GM18909 (cell line): ENCODE measurements at regions not wholly inside any gene's neighbourhood (a gene's known extent, or its start where the extent isn't known, plus 50 kb on each side); places are given as distances from the start of the nearest gene placed in this dataset.

Experiments
- ATAC-seq: cut with Tn5 transposase; IDR thresholded peaks from one replicate; pipeline ENCODE4 v1.9.1; 2021; ENCODE audit warnings: mild to moderate bottlenecking; ENCODE audit not compliant: unreplicated experiment, poor library complexity

DNA sequence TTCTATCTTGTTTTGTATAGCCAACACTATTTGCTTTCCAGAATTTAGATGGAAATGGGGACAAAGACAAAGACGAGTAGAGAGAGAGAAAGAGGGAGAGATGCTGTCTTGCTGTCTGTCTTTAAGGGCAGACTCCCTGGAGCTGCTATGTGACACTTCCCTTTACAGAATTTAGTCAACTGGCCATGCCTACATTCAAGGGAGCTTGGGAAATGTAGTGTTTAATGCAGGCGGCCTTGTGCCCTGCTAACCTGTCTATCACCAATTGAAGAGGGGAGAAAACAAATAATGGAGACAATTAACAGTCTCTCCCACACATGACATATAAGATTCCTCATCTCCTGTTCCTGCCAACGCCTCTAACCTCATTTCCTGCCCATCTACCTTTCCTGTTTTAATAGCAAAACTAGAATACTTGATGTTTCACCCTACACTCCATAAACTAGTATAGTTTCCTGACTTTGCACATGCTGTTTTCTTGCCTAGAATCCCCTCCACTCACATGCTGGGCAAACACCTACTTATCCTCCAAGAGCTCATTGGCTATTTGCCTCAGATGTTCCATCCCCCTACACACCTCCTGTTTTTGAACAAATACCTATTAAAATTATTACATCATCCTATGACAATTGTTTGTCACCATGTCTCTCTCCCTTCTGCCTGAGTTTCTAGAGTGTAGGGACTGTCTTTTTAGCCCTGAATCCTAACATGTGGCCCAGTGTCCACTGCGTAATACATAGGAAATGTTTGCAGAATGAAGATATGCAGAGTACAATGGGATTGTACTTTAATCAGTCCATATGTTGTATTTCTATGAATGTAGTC is 117.2 kb downstream of the SLC25A24 start:
- ATAC-seq, result no peak

DNA sequence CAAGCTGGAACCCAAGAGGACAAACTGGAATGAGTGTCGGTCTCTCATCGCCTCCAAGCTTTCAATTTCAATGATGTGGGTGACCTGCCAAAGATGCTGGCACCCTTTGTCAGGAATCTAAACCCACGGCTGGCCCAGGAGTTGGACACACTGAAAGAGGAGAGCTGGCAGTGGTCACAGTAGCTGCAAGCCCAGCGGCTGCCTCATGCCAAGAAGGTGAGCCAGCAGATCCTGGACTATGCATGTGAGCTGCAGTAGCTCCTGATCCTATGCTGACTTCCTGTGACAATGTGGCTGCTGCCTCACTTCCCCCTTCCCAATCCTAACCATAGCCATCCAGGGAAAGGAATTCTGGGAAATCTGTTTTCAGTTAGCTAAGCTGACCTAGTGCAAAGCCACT is 117.0 kb upstream of the VAV3 start:
- ATAC-seq, result no peak

DNA sequence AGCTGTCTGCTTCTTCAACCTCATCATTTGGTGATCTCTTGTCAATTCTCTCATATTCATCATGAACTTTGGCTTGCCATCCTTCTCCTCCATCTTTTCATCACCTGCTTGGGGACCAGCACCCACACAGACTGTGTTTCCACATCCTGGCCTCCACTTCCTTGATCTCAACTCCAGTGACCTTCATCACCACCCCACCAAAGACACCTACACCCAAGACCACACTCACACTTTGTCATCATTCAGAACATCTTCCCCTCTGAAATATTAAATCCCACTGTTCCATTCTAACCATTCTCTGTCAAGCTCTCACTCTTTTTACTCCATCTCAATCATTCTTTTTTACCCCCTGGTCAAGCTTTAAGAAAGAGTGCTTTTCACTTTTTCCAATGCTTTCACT is 115.5 kb upstream of the VAV3 start:
- no peak for ATAC-seq

DNA sequence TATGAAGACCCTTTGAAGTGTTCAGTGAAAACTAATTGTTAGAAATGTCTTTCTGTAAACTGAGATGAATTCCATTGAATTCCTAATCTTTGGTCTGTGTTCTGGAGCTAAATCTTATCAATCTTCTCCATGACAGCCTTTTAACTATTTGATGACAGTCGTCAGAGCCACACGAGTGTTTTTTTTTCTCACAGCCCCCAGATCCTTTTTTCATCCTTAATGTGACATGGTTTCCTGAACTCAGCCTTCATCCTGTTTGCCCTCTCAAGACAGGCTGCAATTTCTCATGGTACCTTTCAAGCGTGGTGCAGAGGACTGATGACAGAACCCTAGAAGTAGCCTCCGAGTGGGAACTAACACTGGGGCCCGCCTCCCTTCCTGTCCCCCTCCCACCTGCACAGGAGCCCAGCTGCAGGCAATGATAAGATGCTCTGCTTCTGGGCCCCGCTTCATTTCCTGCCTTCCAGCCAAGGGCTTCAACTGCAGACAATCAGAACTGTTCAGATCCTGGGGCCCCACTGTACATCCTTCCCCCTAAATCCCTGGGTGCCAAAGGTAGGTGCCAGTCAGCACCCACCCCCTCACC is 114.6 kb upstream of the VAV3 start:
- ATAC-seq, result no peak

DNA sequence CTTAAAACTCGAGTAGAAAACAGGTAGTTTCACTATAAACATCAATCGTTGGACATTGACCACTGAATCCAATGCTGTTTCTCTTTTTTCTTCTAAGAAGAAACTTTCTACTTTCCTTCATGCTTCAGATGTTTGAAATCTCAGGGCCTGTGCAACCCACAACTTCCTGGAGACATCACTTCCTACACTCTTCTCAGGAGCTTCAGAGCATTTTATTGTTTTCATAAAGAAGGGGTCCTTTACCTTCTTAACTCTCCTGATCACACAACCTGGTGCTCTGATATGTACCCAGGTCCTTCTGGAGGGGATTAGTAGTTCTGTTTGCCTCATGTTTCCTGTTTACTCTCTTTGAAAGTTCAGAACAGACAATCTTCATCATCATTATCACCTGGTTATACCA is 113.0 kb upstream of the VAV3 start:
- ATAC-seq, result no peak

DNA sequence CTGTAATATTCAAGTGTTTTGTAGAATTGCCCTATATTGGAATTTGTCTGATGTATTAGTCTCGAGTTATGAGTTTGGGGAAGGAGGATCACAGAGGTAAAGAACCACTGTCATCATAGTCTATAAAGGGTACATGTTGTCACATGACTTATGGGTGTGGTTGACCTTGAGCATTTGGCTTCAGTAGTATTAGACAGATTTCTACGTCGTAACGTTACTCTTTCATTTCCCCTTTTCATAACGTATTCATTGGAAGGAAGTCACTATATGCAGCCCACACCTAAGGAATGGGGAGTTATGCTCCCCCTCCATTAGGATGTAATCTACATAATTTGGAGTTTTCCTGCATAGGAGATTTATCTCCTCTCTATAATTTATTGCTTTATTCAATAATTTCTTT is 110.1 kb upstream of the VAV3 start:
- ATAC-seq, result no peak

DNA sequence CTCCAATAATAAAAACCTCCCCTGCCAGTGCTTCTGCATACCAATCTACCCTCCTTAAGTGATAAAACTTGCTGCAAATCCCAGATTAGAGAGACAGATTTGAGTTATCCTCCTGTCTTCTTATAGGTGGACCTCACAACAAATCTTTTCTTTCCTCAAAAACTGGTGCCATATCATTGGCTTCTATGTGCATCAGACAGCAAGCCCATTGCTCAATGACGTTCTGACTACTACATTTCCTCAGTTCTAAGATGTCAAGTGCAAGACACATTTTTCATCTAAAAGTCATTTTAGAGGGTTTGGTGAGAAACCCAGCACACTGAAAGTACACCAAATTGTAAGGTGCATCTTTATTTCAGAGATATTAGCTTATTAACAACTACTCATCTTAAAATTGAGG is 107.8 kb upstream of the VAV3 start:
- no peak for ATAC-seq

DNA sequence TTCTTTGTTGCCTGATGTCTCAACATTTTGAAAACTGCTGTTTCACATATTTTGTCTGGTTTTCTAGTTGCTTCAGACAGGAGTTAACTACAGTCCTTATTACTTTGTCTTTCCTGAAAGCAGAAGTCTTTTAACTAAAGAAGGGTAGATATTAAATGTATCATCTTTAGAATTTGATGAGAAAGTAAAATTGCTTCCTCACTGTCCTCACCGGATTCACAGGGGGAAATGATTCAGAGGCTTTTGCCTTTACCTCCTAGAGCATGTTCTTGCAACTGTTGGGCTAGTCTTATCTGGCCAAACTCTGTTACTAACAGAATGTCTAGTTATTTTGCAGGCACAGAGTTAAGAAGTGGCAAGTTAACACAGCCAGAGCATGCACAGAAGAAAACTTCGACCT is 107.2 kb upstream of the VAV3 start:
- no peak for ATAC-seq

DNA sequence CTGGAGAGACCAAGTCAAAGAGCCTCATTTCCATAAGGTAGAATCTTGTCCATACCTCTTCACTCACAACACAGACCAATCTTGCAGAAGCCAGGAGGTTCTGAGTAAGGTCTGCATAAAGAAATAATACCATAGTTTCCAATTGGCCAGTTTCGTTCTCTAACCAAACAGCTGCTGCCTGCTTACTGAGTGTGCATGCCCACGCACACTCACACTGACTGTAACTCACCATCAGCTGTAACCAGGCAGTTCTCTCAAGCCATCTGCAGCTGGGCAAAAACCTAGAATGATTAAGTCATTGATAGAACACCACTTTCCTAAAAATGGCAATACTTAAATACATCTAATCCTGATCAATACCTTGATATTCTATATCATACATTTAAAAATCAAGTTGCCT is 106.6 kb upstream of the VAV3 start:
- ATAC-seq, result no peak

DNA sequence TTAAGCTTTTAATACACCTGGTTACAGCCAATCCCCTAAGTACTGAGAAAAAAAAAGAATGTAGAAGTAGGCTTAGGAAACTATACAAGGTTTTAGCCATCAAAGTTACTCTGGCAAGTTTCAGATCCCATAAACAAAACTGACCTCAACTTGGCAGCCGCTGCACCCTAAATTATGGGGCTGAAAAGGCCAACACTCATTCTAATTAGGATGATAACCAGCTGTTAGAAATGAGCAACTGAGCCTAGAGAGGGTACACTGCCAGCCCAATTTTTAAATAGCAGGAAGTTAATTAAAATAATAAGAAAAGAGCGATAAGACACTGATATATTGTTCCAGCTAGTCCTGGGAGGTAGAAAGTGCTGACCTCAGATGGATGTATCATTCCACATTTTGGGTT is 105.7 kb upstream of the VAV3 start:
- ATAC-seq, result no peak

DNA sequence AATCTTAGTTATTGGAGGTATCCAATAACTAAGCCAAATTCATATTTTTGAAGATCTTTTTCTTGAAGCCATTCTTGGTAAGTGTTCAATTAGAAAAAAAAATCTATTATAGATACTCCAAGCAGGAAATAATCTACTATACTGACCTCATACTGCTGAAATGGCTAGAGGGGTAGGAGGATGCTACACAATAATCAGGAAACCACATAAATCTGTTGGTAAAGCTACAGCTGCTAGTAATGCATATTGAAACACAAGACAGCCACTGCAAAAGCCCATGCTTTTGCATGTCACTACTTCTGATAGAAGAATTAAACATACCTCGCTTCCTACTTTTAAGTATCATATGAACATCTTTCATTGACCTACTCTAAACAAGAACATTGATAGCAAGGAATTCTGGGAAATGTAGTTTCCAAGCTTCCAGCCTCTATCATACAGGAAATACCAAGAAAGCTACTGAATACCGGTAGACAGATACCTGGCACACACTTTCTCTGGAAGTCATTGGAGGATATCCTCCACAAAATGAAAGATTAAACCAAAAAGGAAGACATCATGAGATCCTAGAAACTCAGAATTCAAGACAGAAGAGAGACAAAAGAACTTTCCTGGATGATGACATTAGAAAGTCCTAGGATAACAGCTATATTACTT is 103.0 kb upstream of the VAV3 start:
- ATAC-seq, result no peak

DNA sequence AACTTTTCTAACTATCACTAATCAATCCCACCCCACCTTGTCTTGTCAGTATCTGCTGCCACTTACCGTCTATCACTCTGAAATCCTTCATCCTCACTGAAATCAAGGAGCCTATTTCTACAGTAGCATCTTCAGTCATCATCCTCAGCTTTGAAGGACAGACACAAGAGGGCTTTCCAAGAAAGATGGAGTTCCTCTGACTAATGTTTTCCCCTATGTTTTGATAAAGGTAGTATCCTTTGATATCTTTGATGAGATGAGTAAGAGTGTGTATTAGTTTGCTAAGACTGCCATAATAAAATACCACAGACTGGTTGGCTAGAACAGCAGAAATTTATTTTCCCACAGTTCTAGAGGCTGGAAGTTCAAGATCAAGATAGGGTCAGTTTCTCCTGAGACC is 101.8 kb upstream of the VAV3 start:
- ATAC-seq, result no peak

DNA sequence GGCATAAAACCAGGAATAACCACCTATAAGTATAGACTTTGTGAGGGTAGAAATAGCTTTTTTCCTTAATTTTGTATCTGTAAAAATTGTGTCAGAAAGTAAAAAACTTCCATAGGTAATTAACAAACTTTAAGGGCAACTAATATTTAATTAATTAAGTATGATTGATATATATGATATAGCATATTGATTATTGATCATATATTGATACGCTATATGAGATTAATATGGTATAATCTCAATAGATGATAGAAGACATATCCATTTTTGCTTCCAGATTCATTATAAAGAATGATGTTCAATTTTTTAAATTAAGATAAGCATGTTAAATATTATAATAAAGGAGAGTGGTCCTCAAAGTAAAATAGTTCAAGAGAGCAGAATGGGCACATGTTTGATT is 99.3 kb upstream of the VAV3 start:
- no peak for ATAC-seq

DNA sequence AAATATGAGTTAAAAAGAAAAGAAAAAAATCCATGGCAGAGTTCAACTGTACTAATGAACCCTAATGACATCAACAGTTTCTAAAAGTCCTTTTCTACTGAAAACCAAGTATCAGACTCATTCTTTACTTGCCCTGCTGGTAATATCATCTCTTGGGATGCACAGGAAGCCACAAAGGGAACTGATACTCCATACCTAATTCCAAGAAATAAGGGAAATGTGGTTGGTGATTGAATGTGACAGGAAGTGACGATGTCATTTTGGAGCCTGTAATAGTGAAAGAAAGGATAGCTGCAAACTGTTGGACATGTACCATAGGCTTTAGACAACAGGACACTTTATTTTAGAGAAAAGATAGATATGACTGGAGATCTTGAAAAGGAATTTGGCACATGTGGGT is 98.7 kb upstream of the VAV3 start:
- no peak for ATAC-seq

DNA sequence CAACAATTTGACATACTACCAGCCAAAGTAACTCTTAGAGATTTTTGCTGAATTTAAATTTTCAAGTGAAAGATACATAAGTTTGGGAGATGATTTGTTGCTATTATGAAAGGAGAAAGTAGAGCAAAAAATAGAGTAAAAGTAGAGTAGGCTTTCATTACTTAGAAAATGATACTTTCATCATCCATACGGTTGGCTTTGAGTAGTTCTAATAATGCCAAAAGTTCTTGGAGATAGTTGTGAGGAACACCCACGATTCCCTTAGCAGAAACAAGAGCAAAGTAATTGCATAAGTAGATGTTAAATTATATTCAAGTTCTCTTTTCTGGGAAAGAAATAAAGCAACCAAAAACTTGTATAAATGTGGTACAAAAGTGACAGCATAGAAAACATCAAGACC is 95.0 kb upstream of the VAV3 start:
- ATAC-seq, result no peak

DNA sequence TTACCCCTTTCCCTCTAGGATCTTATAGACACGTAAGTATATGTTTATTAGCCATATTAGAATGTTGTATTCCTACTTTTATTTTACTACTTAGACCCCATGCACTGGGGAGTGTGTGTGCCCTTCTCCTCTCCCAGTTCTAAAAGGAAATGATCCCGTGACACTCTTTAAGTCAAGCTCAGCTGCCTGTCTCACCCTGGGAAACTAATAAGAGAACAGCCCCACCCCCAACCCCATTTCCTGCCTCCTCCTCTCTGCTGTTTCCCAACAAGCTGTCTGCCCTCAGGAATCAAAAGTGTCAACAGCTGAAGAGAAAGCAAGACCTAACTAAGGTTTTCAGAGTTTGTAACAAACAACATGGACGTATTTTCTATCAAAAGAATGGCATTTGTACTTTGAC is 92.6 kb upstream of the VAV3 start:
- no peak for ATAC-seq

DNA sequence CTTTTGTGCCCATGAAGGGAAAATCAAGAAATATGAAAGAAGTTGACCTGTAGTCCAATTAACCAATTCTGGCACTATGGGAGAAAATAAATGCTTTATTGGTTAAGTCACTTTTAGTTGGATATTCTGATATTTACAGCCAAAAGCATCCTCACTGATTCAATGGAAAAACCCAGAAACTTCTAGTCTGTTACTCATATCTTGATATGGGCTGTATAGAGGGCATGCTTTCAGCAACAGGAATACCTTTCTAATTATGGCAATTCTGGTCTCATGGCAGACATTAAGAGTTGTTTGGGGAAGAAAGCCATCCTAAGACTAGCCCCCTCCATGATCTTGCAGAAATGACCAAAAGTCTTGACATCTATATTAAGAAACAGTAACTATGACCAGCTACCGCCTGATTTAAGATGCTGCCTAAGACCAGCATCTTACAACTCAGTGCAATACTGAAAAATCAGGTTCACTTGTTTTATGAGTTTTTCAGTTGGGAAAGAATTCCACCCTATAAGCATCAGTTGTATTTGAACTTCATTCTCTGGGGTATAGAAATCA is 91.5 kb upstream of the VAV3 start:
- no peak for ATAC-seq

DNA sequence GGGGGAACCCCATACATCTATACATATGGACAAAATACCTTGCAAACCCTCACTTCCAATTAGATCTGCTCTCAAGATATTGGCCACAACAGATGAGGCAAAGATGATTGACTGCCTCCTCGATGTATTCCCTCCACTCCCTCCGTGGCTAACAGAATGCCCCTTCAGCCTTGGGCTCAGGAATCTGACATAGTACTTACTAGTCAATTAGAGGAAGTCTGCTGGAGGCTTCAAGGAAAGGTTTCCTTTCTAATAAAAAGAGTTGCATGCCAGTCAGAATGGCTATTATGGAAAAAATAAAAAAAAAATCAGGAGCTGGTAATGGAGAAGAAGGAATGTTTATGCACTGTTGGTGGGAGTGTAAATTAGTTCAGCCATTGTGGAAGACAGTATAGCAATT is 90.4 kb upstream of the VAV3 start:
- ATAC-seq, result no peak

DNA sequence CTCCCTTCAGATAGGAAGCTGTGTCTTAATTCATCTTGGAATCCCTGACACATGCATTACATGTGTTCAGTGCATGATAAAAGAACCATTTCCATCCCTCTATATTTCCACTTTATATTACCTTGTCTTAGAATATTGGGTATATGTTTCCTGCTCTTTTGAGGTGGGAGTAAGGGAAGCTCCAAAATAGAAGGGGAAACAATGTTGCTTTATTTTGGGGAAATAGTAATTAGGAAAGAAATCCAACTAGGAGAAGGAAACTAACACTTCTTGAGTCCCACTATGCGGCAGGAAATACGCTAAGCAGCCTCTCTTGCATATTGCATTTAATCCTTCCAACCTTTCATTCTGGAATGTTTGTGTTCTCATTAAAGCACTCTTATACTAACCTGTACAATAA is 89.4 kb upstream of the VAV3 start:
- ATAC-seq, result no peak

DNA sequence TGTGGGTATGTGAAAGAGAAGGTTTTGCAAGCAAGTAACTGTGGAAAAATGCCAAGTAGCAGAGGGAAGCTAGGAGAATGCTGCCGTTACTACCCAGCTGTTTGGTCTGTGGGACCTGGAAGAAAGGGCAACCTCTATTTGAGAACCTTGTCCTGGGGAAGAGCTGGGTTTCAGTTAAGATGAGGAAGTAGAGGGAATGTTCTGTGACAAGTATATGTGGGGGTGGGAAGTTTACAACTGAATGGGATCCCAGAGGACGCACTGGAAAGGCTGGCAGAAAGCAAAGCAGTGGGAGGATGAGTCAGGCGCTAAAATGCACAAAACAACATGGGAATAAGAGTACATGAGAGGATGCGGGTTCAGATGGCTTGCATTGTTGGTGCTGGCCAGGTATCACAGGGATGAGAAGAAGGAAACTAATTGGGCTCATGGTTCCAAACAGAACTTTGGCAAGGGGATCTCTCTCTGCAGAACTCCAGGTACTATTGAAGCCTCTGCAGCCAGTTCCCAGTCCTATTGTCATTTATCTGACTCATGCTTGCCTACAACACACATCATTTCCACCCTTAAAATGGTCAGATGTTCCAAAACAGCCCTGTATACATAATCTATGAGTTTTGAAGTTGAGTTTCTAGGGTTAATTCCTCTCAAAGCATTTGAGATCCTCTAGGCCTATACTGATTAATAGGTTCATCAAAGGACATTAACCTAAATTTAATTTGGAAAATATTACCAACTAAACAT is 88.5 kb upstream of the VAV3 start:
- ATAC-seq, result no peak
